ENCODE measurements at regions not wholly inside any gene's neighbourhood (a gene's known extent, or its start where the extent isn't known, plus 50 kb on each side); places are given as distances from the start of the nearest gene placed in this dataset.

DNA sequence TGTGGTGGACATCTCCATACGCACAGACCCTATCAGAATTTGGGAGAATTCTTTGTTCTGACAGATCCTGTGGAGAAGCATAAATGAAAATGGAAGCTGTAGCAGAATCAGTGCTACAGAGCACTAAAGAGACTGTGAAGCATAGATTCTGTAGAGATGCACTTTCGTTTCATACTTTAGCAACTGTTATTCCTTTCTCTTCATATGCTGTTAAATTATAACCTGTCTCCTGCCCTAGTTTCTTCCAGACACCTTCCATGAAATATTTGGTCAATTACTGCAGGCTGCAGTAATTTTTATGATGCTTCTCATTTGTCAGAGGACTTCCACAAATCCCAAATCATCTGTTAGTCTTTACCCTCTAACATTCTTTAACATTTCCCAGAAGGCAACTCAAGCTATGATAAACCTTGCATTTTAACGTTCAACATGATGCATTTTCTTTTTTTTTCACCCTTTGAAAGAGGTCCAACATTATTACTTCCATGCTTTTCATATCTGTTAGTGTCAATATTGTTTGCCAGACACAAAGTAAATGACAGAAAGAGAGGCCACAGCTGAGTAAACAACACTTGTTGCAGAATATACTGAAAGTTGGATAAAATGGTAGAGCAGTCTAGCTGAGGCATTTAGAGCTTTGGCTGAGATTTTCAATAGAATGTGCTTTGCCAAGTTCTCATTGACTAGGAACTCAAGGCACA, 412.7 kb downstream of the LMO7 start:
- no peak for DNase-seq

DNA sequence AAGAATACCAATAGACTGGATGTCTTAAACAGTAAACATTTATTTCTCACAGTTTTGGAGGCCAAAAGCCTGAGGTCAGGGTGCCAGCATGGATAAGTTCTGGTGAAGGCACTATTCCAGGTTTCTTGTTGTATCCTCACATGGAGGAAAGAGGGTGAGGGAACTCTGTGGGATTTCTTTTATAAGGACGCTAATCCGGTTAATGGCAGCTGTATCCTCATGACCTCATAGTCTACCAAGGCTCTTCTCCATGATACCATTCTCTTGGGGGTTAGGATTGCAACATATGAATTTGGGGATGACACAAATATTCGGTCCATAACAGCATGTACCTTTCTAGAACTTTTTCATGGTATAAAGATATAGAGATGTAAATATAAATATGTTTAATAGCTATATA, 412.0 kb downstream of the LMO7 start:
- no peak for DNase-seq

DNA sequence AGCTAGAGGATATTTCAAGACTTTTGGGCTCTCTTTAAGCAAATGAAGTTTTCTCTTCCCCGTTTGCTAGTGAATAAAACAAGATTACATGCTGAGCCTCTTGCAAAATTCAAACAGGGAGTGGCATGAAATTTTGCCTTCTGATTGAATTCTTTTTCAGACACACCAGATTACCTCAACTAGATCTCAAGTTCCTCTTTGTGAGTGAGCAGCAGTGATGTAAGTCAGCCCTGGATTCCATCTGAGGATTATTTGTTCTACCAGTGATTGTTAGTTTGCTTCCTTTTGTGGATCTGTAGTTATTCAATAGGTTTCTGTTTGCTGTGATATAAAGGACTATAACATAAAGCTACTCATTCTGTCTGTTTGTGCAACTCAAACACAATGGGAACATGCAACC, 407.7 kb downstream of the LMO7 start:
- DNase-seq, result peak in 2 of 4 experiments; percentile 14 to 16

DNA sequence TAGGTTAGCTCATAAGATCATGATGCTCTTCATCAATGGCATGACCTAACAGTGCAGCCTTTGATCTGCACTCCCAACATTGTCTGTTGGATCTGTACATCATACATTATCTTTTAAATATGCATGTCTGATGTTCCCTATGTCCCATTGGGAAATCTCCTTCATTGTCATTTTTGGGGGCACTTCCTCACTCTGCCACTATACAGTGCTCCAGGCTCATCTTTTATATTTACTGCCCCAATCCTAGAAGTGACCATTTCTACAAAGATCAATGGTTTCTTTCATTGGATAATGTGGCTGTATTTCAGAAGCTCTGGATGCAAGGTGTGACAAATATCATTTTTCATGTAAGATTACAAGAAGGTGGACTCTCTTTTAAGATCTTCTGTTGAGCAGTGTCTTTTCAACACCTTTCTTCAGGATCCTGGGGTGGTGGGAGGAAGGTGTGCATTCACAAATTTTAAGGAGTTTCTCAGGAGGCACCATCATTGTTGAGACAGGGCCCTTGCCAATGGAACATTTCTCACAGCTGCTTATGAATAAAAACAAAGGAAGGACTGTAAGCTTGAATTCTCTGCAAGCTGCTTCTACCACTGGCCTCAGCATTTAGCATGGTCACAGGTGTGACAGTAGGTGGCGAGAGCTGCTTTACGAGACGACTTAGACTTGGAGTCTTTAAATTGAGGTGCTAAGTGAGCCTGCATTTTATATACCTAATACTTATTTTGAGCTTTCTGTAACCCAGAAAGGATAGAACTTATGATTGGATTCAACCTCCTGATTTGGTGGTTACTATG, 403.0 kb downstream of the LMO7 start:
- no peak for DNase-seq

GRCh38 chr13:76036176-76036575, 400.0 kb downstream of the LMO7 start:
- DNase-seq, result no peak

DNA sequence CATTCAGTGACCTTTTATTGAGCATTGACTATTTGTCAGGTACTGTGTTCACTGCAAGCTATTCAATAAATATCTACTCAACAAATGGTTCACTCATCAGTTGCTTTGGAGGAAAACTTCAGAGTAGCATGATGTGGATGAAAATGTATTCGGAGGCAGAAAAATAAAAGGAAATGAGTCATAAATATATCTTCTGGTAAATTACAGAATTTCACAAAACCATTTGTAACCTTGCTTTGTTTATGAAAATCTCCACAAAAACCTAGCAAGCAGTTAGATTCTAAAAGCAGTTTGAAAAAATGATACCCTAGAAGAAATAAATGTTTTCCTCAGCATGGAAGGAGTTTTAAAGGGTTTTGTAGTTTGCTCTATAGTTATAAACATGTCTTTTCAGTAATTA, 399.6 kb downstream of the LMO7 start:
- no peak for DNase-seq

- no peak for DNase-seq
Observed at GRCh38 chr13:76029706-76030105, 393.6 kb downstream of the LMO7 start.

GRCh38 chr13:76029088-76029487, 393.0 kb downstream of the LMO7 start:
- peak in 2 of 4 experiments; percentile 2 to 8 for DNase-seq

DNA sequence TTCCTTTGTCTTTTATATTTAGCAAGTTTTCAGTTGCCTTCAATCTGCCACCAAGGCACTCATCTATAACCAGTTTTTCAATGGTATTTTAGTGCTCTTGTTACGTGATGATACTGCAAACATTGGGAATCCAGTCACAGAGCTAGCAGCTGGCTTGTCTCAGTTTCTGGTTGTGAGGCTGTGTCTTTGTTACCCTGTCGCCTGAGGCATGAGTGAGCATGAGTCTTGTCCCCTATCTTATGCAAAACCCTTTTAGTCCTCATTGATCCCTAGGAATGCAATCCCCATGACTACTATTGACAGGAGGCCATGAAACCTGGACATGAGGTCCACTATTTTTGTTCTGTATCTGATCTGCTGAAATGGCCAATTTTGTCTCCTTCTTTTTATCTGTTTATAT, 391.0 kb downstream of the LMO7 start:
- no peak for DNase-seq

DNA sequence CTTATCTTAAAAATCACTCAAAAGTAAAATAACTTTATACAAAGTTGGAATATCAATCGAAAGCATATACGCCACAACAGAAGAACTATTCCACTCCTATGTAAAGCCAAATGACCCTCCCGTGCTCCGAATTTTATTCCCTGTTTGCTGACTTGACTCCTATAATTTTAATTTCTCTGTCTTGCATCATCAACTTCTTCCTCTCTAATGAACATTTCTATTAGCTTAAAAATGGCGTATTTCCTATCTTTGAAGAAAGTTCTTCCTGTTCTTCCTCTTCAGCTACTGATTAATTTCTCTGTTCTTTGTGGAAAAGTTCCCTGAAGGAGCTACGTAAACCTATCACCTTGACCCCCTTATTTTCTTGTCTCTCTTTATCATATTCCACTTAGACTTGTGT, 389.3 kb downstream of the LMO7 start:
- no peak for DNase-seq

DNA sequence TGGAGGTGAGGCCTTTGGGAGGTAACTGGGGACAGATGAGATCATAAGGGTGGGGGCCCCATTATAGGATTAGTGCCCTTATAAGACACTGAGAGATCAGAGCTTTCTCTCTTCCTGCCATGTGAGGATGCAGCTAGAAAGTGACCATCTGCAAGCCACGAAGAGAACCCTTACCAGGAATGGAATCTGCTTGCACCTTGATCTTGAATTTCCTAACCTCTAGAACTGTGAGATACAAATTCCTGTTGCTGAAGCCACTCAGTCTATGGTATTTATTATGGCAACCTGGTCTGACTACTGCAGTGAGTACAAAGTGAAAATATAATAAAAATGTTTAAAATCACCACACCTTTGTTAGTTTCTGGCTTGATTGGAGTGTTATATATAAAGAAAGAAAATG, 388.0 kb downstream of the LMO7 start:
- no peak for DNase-seq

GRCh38 chr13:76023652-76024051, 387.5 kb downstream of the LMO7 start:
- DNase-seq, result no peak

- DNase-seq, result no peak
Observed at GRCh38 chr13:76020421-76020955, 384.4 kb downstream of the LMO7 start.

GRCh38 chr13:76019421-76020044, 383.4 kb downstream of the LMO7 start:
- no peak for DNase-seq

DNA sequence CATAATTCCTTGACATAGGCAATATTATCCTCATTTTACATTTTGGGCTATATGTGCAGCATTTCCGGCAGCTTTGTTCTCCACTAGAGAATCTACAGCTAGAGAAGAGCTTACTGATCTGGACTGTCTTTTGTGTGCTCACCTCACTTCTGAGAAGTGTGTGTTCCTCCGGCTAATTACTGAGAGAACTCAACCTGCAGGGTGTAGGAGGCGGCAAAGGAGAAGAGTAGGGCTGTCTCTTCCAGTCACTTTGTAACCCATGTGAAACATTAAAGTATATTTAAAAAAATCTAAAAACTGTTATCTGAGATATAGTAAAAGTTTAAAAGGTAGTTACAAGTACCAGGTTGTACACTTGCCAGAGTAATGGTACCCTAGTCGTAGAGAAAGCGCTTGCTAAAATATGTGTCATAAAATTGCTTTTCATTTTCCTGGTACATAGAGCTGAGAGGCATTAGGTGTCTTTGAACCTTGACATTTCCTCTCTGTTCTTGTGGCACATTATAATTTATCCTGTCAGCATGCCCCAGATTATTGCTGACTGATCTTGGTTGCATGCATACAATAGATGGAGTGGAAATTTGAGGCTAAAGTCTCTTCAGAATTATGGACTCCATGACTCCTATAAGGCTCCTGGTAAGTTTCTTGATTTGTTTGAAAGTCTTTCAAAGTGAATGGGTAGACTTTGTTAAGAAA, 381.9 kb downstream of the LMO7 start:
- no peak for DNase-seq

- DNase-seq, result peak; percentile 21 to 64 (median 46)
Observed at GRCh38 chr13:76016799-76017400, 380.8 kb downstream of the LMO7 start.

DNA sequence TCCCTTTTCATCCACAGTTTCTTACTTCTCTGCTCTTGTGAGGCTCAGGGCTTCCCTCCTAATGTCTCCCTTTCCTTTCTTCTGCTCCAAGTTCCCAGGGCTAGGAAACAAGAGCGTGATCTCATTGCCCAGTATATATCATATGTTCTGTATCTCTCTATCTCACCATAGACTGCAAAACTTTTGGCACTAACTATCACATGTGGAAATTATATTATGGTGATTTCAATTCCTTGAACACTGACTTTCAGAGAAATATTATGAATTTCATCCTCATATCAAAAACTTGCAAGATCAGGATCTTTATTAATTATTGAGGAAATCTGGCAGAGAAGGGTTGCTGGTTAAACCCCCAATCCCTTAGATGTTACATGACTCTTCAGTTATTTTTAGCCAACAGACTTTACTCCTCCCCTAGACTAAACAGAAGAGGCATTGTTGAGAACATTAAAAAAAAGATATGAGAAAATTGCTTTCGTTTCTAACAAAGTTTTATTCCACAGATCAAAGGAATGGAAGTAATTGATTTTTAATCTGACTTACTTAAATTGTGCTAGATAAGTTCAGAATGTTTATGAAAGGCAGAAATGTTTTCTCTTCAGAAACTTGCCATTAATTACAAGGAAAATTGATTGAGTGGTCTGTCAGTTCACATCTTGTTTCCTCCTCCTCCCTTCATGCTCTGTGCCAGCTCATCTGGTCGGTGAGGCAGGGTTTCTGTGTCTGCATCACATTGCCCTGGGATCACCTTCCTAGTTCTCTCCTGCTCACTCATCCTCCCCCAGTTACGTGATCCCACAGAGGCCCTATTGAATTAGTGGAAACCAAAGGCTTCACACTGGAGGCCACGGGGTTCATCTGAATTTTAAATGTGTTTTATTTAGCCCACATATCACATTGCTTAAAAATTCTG, 378.5 kb downstream of the LMO7 start:
- DNase-seq, result no peak

GRCh38 chr13:76012091-76012721, 376.1 kb downstream of the LMO7 start:
- no peak for DNase-seq

DNA sequence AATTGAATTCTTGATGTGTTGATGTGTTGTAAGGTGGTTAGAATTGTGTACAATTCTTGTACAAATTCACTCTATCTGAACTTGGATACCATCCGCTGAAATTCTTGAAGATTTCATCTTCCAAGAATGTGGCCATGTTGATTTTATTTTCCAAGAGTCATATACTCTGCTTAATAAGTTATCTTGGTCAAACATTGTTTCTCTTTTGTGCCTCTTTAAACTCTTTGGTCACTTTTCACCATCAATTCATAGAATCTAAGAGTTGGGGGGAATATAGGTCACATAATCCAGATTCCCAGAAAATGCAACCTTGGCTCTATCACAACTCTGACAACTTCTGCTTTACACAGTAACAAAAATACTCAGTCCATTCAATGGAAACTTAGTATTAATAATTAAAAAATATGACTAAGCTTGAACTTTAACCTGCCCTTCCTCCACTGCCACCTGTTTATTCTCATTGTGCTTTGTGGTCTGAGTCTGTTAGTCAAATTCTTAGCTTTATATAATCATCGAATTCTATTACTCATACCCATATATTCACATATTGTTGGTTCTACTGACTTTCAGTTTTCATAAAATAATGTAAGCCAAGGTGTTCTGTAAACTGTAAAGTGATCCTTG, 373.2 kb downstream of the LMO7 start:
- DNase-seq, result no peak

DNA sequence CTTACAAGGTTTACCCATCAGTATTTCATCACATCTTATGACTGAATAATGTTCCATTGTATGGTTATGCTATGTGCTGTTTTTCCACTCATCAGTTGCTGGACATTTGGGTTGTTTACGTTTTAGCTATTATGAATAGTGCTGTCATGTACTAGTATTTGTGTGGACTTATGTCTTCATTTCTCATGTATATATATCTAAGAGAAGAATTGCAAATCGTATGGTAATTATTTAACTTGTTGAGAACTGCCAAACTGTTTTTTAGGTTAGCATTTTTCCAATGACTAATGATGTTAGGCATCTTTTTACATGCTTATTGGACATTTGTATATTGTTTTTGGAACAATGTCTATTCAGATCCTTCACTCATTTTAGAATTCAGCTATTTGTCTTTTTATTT, 368.3 kb downstream of the LMO7 start:
- DNase-seq, result no peak

Data from suppressor macrophage (primary cell).